AG09319 (cell line): ENCODE measurements at regions not wholly inside any gene's neighbourhood (a gene's known extent, or its start where the extent isn't known, plus 50 kb on each side); places are given as distances from the start of the nearest gene placed in this dataset.

Source experiments
- DNase-seq: peaks from one replicate; pipeline ENCODE4 v3.0.0-alpha.2; 2010; ENCODE audit warnings: low read depth; ENCODE audit errors: extremely low read depth
- CTCF ChIP-seq: IDR thresholded peaks from 2 replicates; pipeline ENCODE4 v1.5.1; 2011; ENCODE audit warnings: low read depth, mild to moderate bottlenecking, inconsistent platforms, low read length, moderate library complexity

GRCh38 chr13:50514249-50514648 is 329.2 kb downstream of the DLEU7 start:
- TF ChIP-seq CTCF: no peak
- DNase-seq: no peak

GRCh38 chr13:50518131-50518530 is 325.4 kb downstream of the DLEU7 start:
- no peak for DNase-seq
- no peak for TF ChIP-seq CTCF

DNA sequence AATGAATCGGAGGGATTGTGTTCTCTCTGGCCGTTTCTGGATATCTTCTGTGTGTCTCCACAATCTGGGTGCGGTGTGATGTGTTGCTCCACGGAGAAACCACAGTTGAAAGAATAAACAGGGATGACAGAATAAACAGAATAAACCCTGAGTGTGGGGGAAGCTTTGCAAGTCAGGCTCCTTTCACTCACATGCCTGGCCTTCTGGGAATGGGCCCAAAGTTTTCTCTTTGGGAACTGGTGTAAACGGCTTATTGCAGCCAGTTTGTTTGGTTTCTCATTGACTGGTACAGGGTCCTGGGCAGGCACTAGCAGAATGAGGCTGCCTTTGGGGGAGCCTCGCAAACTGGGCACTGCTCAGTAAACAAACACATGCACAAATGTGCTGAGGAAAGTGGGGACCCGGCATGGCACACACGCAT is 324.7 kb downstream of the DLEU7 start:
- no peak for DNase-seq

GRCh38 chr13:50519866-50520265 is 323.6 kb downstream of the DLEU7 start:
- TF ChIP-seq CTCF: no peak
- no peak for DNase-seq

More for the DNA sequence above, 324.7 kb downstream of the DLEU7 start:
- no peak for TF ChIP-seq CTCF

DNA sequence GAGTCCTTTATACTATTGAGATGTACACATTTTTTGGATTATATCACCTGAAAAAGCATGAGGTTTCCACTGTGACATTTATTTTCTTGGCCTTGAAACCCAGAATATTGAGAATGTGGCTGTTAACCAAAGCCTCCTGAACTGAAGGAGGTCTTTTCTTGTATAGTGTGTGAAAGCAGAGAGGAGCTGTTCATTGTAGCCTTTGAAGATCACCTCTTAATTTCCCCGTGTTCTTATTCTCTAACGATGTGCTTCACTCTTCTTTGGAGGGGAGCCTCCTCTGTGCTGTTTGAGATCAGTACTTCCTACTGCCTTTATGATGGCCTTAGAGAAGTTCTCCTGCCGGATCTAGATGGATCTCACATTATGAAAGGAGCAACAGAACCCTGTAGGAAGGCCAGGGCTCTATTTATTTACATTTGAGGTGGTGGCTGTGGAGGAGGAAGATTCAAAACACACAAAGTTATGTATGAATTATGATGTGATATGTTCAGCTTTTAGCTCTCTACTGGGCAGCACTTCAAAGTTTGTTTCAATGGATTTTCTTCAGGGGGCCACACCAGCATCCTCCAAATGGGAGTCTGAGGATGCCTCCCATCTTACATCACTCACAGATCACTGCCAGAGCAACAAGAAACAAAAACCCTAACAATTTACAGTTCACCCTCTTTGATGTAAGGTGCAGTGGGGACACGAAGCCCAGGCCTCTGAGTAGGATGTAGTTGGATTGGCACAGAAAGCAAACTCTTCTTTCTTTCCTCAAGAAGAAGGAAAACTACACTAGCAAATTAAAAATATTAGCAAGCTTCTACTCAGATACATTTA is 322.3 kb downstream of the DLEU7 start:
- no peak for DNase-seq
- no peak for TF ChIP-seq CTCF

GRCh38 chr13:50521831-50522149 is 321.7 kb downstream of the DLEU7 start:
- peak; percentile 27 for DNase-seq
- no peak for TF ChIP-seq CTCF

DNA sequence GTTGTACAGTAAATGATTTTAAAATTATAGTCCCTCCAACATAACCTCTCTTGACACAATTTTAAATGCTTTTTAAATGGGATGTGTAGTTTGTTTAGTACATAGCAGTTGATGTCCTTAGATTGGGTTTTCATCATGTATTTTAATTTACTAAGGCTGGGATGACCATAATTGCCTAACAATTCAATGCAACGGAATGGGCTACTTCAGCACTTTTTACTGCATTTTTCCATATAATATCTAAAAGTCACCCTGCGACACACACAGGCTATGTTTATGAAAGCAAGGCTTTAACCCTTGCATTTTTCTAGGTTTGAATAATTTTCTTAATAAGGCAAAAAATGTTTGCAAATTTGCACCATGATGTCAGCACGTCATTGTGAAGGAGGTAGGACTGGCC is 321.0 kb downstream of the DLEU7 start:
- no peak for TF ChIP-seq CTCF
- DNase-seq: no peak
